ENCODE measurements at regions not wholly inside any gene's neighbourhood (a gene's known extent, or its start where the extent isn't known, plus 50 kb on each side); places are given as distances from the start of the nearest gene placed in this dataset.

- DNase-seq (ENCODE audit: low read depth, low spot score), result no peak
- no peak overlapping the region for H3K4me2 ChIP-seq (ENCODE audit: insufficient read depth, low read length)
- intact Hi-C loops (cut with micrococcal nuclease), result no loop called here
Measured at GRCh38 chr2:151033271-151034248, 228.1 kb downstream of the RBM43 start.

GRCh38 chr2:151032741-151033191 is 228.9 kb downstream of the RBM43 start:
- no peaks in the 10 kb centered on the region for H3K9me1 ChIP-seq (replicated peaks; ENCODE audit: control insufficient read depth, extremely low read depth, insufficient read depth, low read length)
- H3K27ac ChIP-seq (ENCODE audit: insufficient read depth, low read depth, low read length), result no peak overlapping the region
- TF ChIP-seq POLR2A (IDR thresholded peaks at IDR 0.05; ENCODE audit: low read depth, low read length) (no peak), MAX (IDR thresholded peaks at IDR 0.05; ENCODE audit: insufficient read depth, insufficient read length) (no peak), MYC (IDR thresholded peaks at IDR 0.05; ENCODE audit: low read depth, low read length) (no peak), GATA2 (IDR thresholded peaks at IDR 0.05; ENCODE audit: insufficient read depth, insufficient read length, low read depth, low read length) (no peak), POLR2AphosphoS5 (IDR thresholded peaks at IDR 0.05; ENCODE audit: insufficient read depth, low read depth, low read length) (no peak), JUN (IDR thresholded peaks at IDR 0.05; ENCODE audit: borderline replicate concordance, insufficient read depth, insufficient read length, low read depth) (no peak), CTCF (IDR thresholded peaks at IDR 0.05; ENCODE audit: extremely low read depth in 1 of 2, insufficient read depth in 1 of 2, low read depth in 1 of 2, low read length in 2 of 2) (no peak), EZH2 (IDR thresholded peaks at IDR 0.05; ENCODE audit: borderline replicate concordance, low read depth, low read length, severe bottlenecking) (no peak)
- DNase-seq (ENCODE audit: low read depth, low spot score) (no peak), FAIRE-seq (no peak)
- no peak overlapping the region for H3K9ac ChIP-seq (replicated peaks; ENCODE audit: extremely low read depth, insufficient read depth, low read length)
- ChIA-PET POLR2A (no interaction called here), CTCF (interaction anchor here (1.2 to 2.9 kb wide), 2 partner anchors 18 to 205 kb away, joined by 4 to 10 read pairs; no protein-coding TSS in a partner anchor)
- H2AFZ ChIP-seq (ENCODE audit: low read depth, low read length), result no peak overlapping the region
- H3K36me3 ChIP-seq (ENCODE audit: control insufficient read depth in 2 of 2, extremely low read depth in 1 of 2, insufficient read depth in 2 of 2, low read length in 2 of 2), result no peaks in the 10 kb centered on the region
- no peak overlapping the region for H3K4me2 ChIP-seq (ENCODE audit: insufficient read depth, low read length)
- H3K9me3 ChIP-seq (replicated peaks; ENCODE audit: control insufficient read depth, insufficient read depth, low read length), result no peaks in the 10 kb centered on the region
- H3K27me3 ChIP-seq (ENCODE audit: control insufficient read depth in 2 of 2, insufficient read depth in 2 of 2, low read length in 2 of 2), result no peaks in the 10 kb centered on the region
- intact Hi-C loops (cut with micrococcal nuclease), result no loop called here
- no peak overlapping the region for H3K4me3 ChIP-seq (replicated peaks in 1 of 3; ENCODE audit: insufficient read depth in 1 of 3, low read depth in 1 of 3, low read length in 3 of 3)
- dilution Hi-C loops (cut with MboI; ENCODE audit: extremely low pct_ligation_motif_present, low sequenced_read_pairs), result no loop called here
- no TSS peak for BruUV-seq (replicated peaks)
- H3K4me1 ChIP-seq (ENCODE audit: control insufficient read depth, extremely low read depth, insufficient read depth, low read length), result no peaks in the 10 kb centered on the region
- no peaks in the 10 kb centered on the region for H4K20me1 ChIP-seq (replicated peaks; ENCODE audit: control insufficient read depth, extremely low read depth, insufficient read depth, low read length)
- no peaks in the 10 kb centered on the region for H3K79me2 ChIP-seq (ENCODE audit: control insufficient read depth, insufficient read depth, low read length)

More at GRCh38 chr2:151033271-151034248, 228.1 kb downstream of the RBM43 start:
- no peak for FAIRE-seq
- dilution Hi-C loops (cut with MboI; ENCODE audit: extremely low pct_ligation_motif_present, low sequenced_read_pairs), result no loop called here
- H3K9me3 ChIP-seq (replicated peaks; ENCODE audit: control insufficient read depth, insufficient read depth, low read length), result no peaks in the 10 kb centered on the region
- no peak overlapping the region for H2AFZ ChIP-seq (ENCODE audit: low read depth, low read length)
- H3K4me3 ChIP-seq (replicated peaks in 1 of 3; ENCODE audit: insufficient read depth in 1 of 3, low read depth in 1 of 3, low read length in 3 of 3), result no peak overlapping the region
- H3K27ac ChIP-seq (ENCODE audit: insufficient read depth, low read depth, low read length), result no peak overlapping the region
- no peak for TF ChIP-seq MYC (IDR thresholded peaks at IDR 0.05; ENCODE audit: low read depth, low read length)
- TF ChIP-seq JUN (IDR thresholded peaks at IDR 0.05; ENCODE audit: borderline replicate concordance, insufficient read depth, insufficient read length, low read depth), result no peak
- H3K4me1 ChIP-seq (ENCODE audit: control insufficient read depth, extremely low read depth, insufficient read depth, low read length), result no peaks in the 10 kb centered on the region
- H3K9ac ChIP-seq (replicated peaks; ENCODE audit: extremely low read depth, insufficient read depth, low read length), result no peak overlapping the region
- H3K9me1 ChIP-seq (replicated peaks; ENCODE audit: control insufficient read depth, extremely low read depth, insufficient read depth, low read length), result no peaks in the 10 kb centered on the region
- CTCF ChIA-PET, result interaction anchor here (1.1 to 2.9 kb wide), 3 partner anchors 17 to 205 kb away, joined by 4 to 10 read pairs (median 5); no protein-coding TSS in a partner anchor
- H3K27me3 ChIP-seq (ENCODE audit: control insufficient read depth in 2 of 2, insufficient read depth in 2 of 2, low read length in 2 of 2), result no peaks in the 10 kb centered on the region
- BruUV-seq (replicated peaks), result no TSS peak
- POLR2A ChIA-PET, result no interaction called here
- no peaks in the 10 kb centered on the region for H4K20me1 ChIP-seq (replicated peaks; ENCODE audit: control insufficient read depth, extremely low read depth, insufficient read depth, low read length)
- H3K79me2 ChIP-seq (ENCODE audit: control insufficient read depth, insufficient read depth, low read length), result no peaks in the 10 kb centered on the region
- no peaks in the 10 kb centered on the region for H3K36me3 ChIP-seq (ENCODE audit: control insufficient read depth in 2 of 2, extremely low read depth in 1 of 2, insufficient read depth in 2 of 2, low read length in 2 of 2)

Measured in endothelial cell of umbilical vein (primary cell).